OCI-LY7 (cell line): ENCODE measurements at regions not wholly inside any gene's neighbourhood (a gene's known extent, or its start where the extent isn't known, plus 50 kb on each side); places are given as distances from the start of the nearest gene placed in this dataset.

Experiments used
- BruUV-seq: library from RNA; stranded (reverse); fragments of 400-500 nt; replicated peaks from 2 replicates; lab custom pipeline; 2021; lab: Mats Ljungman, UMichigan
- CTCF ChIA-PET: fragments of 300-600 bp; sonication (Branson Sonifier 250); formaldehyde crosslinking; loops from one replicate; lab custom pipeline; 2022; ENCODE audit warnings: antibody characterized with exemption; ENCODE audit not compliant: unreplicated experiment; lab: Charles Lee
- POLR2A ChIA-PET: fragments of 300-600 bp; sonication (Branson Sonifier 250); formaldehyde crosslinking; loops from one replicate; lab custom pipeline; 2022; ENCODE audit warnings: antibody characterized with exemption; lab: Charles Lee
- DNase-seq: peaks from one replicate; pipeline ENCODE4 v3.0.0-alpha.2; 2015; ENCODE audit warnings: low spot score
- H2AFZ ChIP-seq: fragments of 200-600 bp; sonication (generic), shearing (Covaris generic); 2 replicates; pipeline ENCODE4 v1.6.1; 2014; ENCODE audit warnings: mild to moderate bottlenecking, antibody characterized with exemption, low read length, moderate library complexity
- H3K27ac ChIP-seq: fragments of 200-600 bp; sonication (generic); 2 replicates; pipeline ENCODE4 v1.5.1; 2014; ENCODE audit warnings: mixed run types, low read depth, mild to moderate bottlenecking, moderate library complexity, low read length, inconsistent platforms; ENCODE audit not compliant: poor library complexity, severe bottlenecking
- H3K36me3 ChIP-seq: fragments of 200-600 bp; sonication (generic); 2 replicates; pipeline ENCODE4 v1.6.1; 2014; ENCODE audit warnings: mild to moderate bottlenecking, antibody characterized with exemption, low read length, moderate library complexity, mixed read lengths; ENCODE audit not compliant: insufficient read depth
- H3K4me1 ChIP-seq: fragments of 200-600 bp; sonication (generic); 2 replicates; pipeline ENCODE4 v1.5.1; 2014; ENCODE audit warnings: mild to moderate bottlenecking, low read length; ENCODE audit not compliant: insufficient read depth, poor library complexity, severe bottlenecking
- H3K4me2 ChIP-seq: fragments of 200-600 bp; sonication (generic); 2 replicates; pipeline ENCODE4 v1.6.1; 2014; ENCODE audit warnings: mild to moderate bottlenecking, low read length
- H3K4me3 ChIP-seq: fragments of 200-600 bp; sonication (generic); 2 replicates; pipeline ENCODE4 v1.5.1; 2014; ENCODE audit warnings: mild to moderate bottlenecking, low read depth, low read length; ENCODE audit not compliant: poor library complexity, severe bottlenecking
- H3K79me2 ChIP-seq: fragments of 200-600 bp; sonication (generic); 2 replicates; pipeline ENCODE4 v1.6.1; 2016; ENCODE audit warnings: low read depth, mild to moderate bottlenecking, low read length, moderate library complexity, mixed read lengths; ENCODE audit not compliant: insufficient read depth
- H3K9me2 ChIP-seq: fragments of 200-600 bp; sonication (generic); 2 replicates; pipeline ENCODE4 v1.6.1; 2016; ENCODE audit warnings: mild to moderate bottlenecking, low read length, mixed read lengths; ENCODE audit not compliant: insufficient read depth
- H3K9me3 ChIP-seq: fragments of 200-600 bp; sonication (generic); 2 replicates; pipeline ENCODE4 v1.6.1; 2014; ENCODE audit warnings: mild to moderate bottlenecking, mixed run types, low read length, mixed read lengths
- H4K20me1 ChIP-seq: fragments of 200-600 bp; sonication (generic); 2 replicates; pipeline ENCODE4 v1.6.1; 2014; ENCODE audit warnings: mild to moderate bottlenecking, antibody characterized with exemption, low read length, moderate library complexity, mixed read lengths; ENCODE audit not compliant: insufficient read depth
- CTCF ChIP-seq: fragments of 200-600 bp; sonication (generic); conservative IDR thresholded peaks from 2 replicates; pipeline ENCODE4 v1.5.1; 2014; ENCODE audit warnings: mild to moderate bottlenecking, antibody characterized with exemption, low read length, moderate library complexity, mixed read lengths
- EZH2phosphoT487 ChIP-seq: fragments of 200-600 bp; sonication (generic); IDR thresholded peaks from 2 replicates; pipeline ENCODE4 v1.6.1; 2018; ENCODE audit warnings: low read depth, borderline replicate concordance, mild to moderate bottlenecking, mixed run types, antibody characterized with exemption, low read length, moderate library complexity, mixed read lengths
- intact Hi-C: fragments of 100-400 bp; cut with micrococcal nuclease; formaldehyde crosslinking; loops from one replicate; pipeline ENCODE4 v1.10.0; 2022; ENCODE audit not compliant: unreplicated experiment

- TF ChIP-seq CTCF (no peak), EZH2phosphoT487 (no peak)
- Histone ChIP-seq H4K20me1 (no peaks in the 10 kb centered on the region), H3K4me1 (no peaks in the 10 kb centered on the region), H3K4me3 (no peak overlapping the region), H3K36me3 (no peaks in the 10 kb centered on the region), H3K9me3 (peaks cover 7% of the 10 kb centered on the region; the same call in 1 of the 2 replicates), H3K27ac (no peak overlapping the region), H2AFZ (no peak overlapping the region), H3K9me2 (no peaks in the 10 kb centered on the region), H3K4me2 (no peak overlapping the region), H3K79me2 (no peaks in the 10 kb centered on the region)
- DNase-seq: no peak
- intact Hi-C loops: no loop called here
- no TSS peak for BruUV-seq
- ChIA-PET CTCF (no interaction called here), POLR2A (no interaction called here)
These were observed 117.9 kb upstream of the PRDM9 start for GRCh38 chr5:23389291-23390101.

- Histone ChIP-seq H4K20me1 (no peaks in the 10 kb centered on the region), H3K27ac (no peak overlapping the region), H3K79me2 (no peaks in the 10 kb centered on the region), H3K4me1 (no peaks in the 10 kb centered on the region), H3K36me3 (no peaks in the 10 kb centered on the region), H3K9me3 (0 out of 2 replicates have a peak, but pooled peaks cover 3% of the 10 kb centered on the region), H3K4me3 (no peak overlapping the region), H3K9me2 (no peaks in the 10 kb centered on the region), H3K4me2 (no peak overlapping the region), H2AFZ (no peak overlapping the region)
- no TSS peak for BruUV-seq
- DNase-seq: no peak
- CTCF ChIA-PET: no interaction called here
- TF ChIP-seq EZH2phosphoT487 (no peak), CTCF (no peak)
- intact Hi-C loops: no loop called here
- POLR2A ChIA-PET: no interaction called here
These were observed 122.4 kb upstream of the PRDM9 start for GRCh38 chr5:23385036-23385435.

GRCh38 chr5:23372177-23372576, 135.2 kb upstream of the PRDM9 start:
- 0 out of 2 replicates have a peak, but pooled peaks cover 13% of the 10 kb centered on the region for H3K9me3 ChIP-seq
- no peak overlapping the region for H2AFZ ChIP-seq
- no peak overlapping the region for H3K27ac ChIP-seq
- no peaks in the 10 kb centered on the region for H3K36me3 ChIP-seq
- DNase-seq: no peak
- no peaks in the 10 kb centered on the region for H4K20me1 ChIP-seq
- no peak for TF ChIP-seq CTCF
- no peak for TF ChIP-seq EZH2phosphoT487
- intact Hi-C loops: no loop called here
- ChIA-PET POLR2A (interaction anchor here (0.7 kb wide), 1 partner anchor 956 kb away, joined by 3 read pairs; no protein-coding TSS in a partner anchor), CTCF (no interaction called here)
- H3K9me2 ChIP-seq: no peaks in the 10 kb centered on the region
- H3K4me2 ChIP-seq: no peak overlapping the region
- H3K79me2 ChIP-seq: no peaks in the 10 kb centered on the region
- no peak overlapping the region for H3K4me3 ChIP-seq
- BruUV-seq: no TSS peak
- H3K4me1 ChIP-seq: no peaks in the 10 kb centered on the region
